ENCODE measurements at regions not wholly inside any gene's neighbourhood (a gene's known extent, or its start where the extent isn't known, plus 50 kb on each side); places are given as distances from the start of the nearest gene placed in this dataset.
"Not testable (repeated sequence)": the region's sequence is repeated elsewhere in the genome, so short reads cannot be mapped to it uniquely, and the experiment has no call there.

- DNase-seq (ENCODE audit: low read depth) = no peak
- H3K4me3 ChIP-seq (ENCODE audit: low read length) = no peak overlapping the region
- TF ChIP-seq CTCF (conservative IDR thresholded peaks at IDR 0.05; ENCODE audit: low read depth, low read length) = no peak
Measured at GRCh38 chr14:27721760-27722159, 1044.8 kb upstream of the FOXG1 start.

- TF ChIP-seq CTCF (conservative IDR thresholded peaks at IDR 0.05; ENCODE audit: low read depth, low read length) = no peak
- no peak overlapping the region for H3K4me3 ChIP-seq (ENCODE audit: low read length)
- no peak for DNase-seq (ENCODE audit: low read depth)
Measured at GRCh38 chr14:27725482-27725881, 1041.1 kb upstream of the FOXG1 start.

- no peak for TF ChIP-seq CTCF (conservative IDR thresholded peaks at IDR 0.05; ENCODE audit: low read depth, low read length)
- no peak for DNase-seq (ENCODE audit: low read depth)
- no peak overlapping the region for H3K4me3 ChIP-seq (ENCODE audit: low read length)
Measured at GRCh38 chr14:27727251-27727770, 1039.3 kb upstream of the FOXG1 start.

GRCh38 chr14:27730204-27730603 lies 1036.4 kb upstream of the FOXG1 start:
- TF ChIP-seq CTCF (conservative IDR thresholded peaks at IDR 0.05; ENCODE audit: low read depth, low read length) = no peak
- no peak overlapping the region for H3K4me3 ChIP-seq (ENCODE audit: low read length)
- no peak for DNase-seq (ENCODE audit: low read depth)

- H3K4me3 ChIP-seq (ENCODE audit: low read length) = no peak overlapping the region
- TF ChIP-seq CTCF (conservative IDR thresholded peaks at IDR 0.05; ENCODE audit: low read depth, low read length) = no peak
- DNase-seq (ENCODE audit: low read depth) = no peak
Measured at GRCh38 chr14:27739657-27740156, 1026.9 kb upstream of the FOXG1 start.

GRCh38 chr14:27750114-27750513 lies 1016.5 kb upstream of the FOXG1 start:
- DNase-seq (ENCODE audit: low read depth) = no peak
- TF ChIP-seq CTCF (conservative IDR thresholded peaks at IDR 0.05; ENCODE audit: low read depth, low read length) = no peak
- no peak overlapping the region for H3K4me3 ChIP-seq (ENCODE audit: low read length)

GRCh38 chr14:27757642-27758041 lies 1008.9 kb upstream of the FOXG1 start:
- not testable (repeated sequence) for DNase-seq (ENCODE audit: low read depth); H3K4me3 ChIP-seq (ENCODE audit: low read length)

- DNase-seq (ENCODE audit: low read depth); H3K4me3 ChIP-seq (ENCODE audit: low read length): not testable (repeated sequence)
Measured at GRCh38 chr14:27760367-27760766, 1006.2 kb upstream of the FOXG1 start.

- peak; percentile 74 for DNase-seq (ENCODE audit: low read depth)
- not testable (repeated sequence) for H3K4me3 ChIP-seq (ENCODE audit: low read length)
Measured at GRCh38 chr14:27799066-27800028, 967.2 kb upstream of the FOXG1 start.

- DNase-seq (ENCODE audit: low read depth); H3K4me3 ChIP-seq (ENCODE audit: low read length): not testable (repeated sequence)
Measured at GRCh38 chr14:27817746-27818430, 948.7 kb upstream of the FOXG1 start.

GRCh38 chr14:27826149-27826548 lies 940.4 kb upstream of the FOXG1 start:
- H3K4me3 ChIP-seq (ENCODE audit: low read length); DNase-seq (ENCODE audit: low read depth): not testable (repeated sequence)
